ENCODE measurements at regions not wholly inside any gene's neighbourhood (a gene's known extent, or its start where the extent isn't known, plus 50 kb on each side); places are given as distances from the start of the nearest gene placed in this dataset.

DNA sequence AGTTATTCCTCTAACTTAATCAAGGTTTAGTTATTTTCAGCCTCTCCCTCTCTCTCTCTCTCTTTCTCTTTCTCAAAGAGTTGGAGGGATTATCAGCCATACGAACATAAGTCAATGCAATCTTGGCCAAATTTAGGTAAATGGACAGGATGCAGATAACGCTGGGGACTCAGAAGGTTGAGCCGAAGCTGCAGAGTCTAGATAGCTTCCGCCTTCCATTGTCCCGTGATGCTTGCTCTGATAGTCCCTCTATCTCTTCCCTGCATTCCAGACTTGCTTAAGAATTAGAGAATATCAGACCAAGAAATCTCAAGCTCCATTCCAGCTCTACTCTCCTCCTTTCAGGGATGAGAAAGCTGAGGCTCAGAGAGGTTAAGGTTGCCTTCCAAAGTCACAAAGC lies 502.8 kb upstream of the TNP1 start:
- H2BK120ac ChIP-seq (ENCODE audit: low read depth, low read length) = peak overlapping the region; percentile 29
- H3K79me2 ChIP-seq (ENCODE audit: control insufficient read depth, insufficient read depth, low read length) = no peaks in the 10 kb centered on the region
- H3K4me1 ChIP-seq (ENCODE audit: control insufficient read depth, low read depth, low read length) = peaks cover 7% of the 10 kb centered on the region
- H3K56ac ChIP-seq (ENCODE audit: low read length) = no peak overlapping the region
- H3K9ac ChIP-seq (ENCODE audit: low read length) = no peak overlapping the region
- peak overlapping the region; percentile 12 for H3K27ac ChIP-seq (ENCODE audit: low read depth, low read length)
- no peak overlapping the region for H2BK15ac ChIP-seq (replicated peaks; ENCODE audit: low read depth)
- H3K4ac ChIP-seq (ENCODE audit: low read depth, low read length) = no peak overlapping the region
- no CpG with 5 or more reads among the region's 5 CpGs for WGBS (ENCODE audit: extremely low coverage, insufficient coverage, low lambda C conversion rate)
- no peak overlapping the region for H3K4me2 ChIP-seq (ENCODE audit: low read length)
- no peak overlapping the region for H4K8ac ChIP-seq (ENCODE audit: low read depth, low read length)
- no peaks in the 10 kb centered on the region for H3K79me1 ChIP-seq (ENCODE audit: low read length)
- DNase-seq = peak; percentile 77
- H3K36me3 ChIP-seq (ENCODE audit: control insufficient read depth, insufficient read depth, low read length) = no peaks in the 10 kb centered on the region
- no peaks in the 10 kb centered on the region for H3K27me3 ChIP-seq (ENCODE audit: insufficient read depth, low read length, poor library complexity)
- no peak overlapping the region for H3K4me3 ChIP-seq (ENCODE audit: low read length)
- no peak overlapping the region for H4K5ac ChIP-seq (ENCODE audit: low read length)
- no peak overlapping the region for H3K18ac ChIP-seq (ENCODE audit: low read length)
- H2AK5ac ChIP-seq (ENCODE audit: low read length) = no peak overlapping the region
- no peak overlapping the region for H3K23ac ChIP-seq (ENCODE audit: low read length)
- no peak overlapping the region for H2BK5ac ChIP-seq (ENCODE audit: low read length)

GRCh38 chr2:217362286-217362685 lies 502.4 kb upstream of the TNP1 start:
- H3K4me1 ChIP-seq (ENCODE audit: control insufficient read depth, low read depth, low read length) = peaks cover 6% of the 10 kb centered on the region
- no peak overlapping the region for H3K56ac ChIP-seq (ENCODE audit: low read length)
- no peaks in the 10 kb centered on the region for H3K36me3 ChIP-seq (ENCODE audit: control insufficient read depth, insufficient read depth, low read length)
- H3K4me2 ChIP-seq (ENCODE audit: low read length) = no peak overlapping the region
- no peaks in the 10 kb centered on the region for H3K79me2 ChIP-seq (ENCODE audit: control insufficient read depth, insufficient read depth, low read length)
- H2BK120ac ChIP-seq (ENCODE audit: low read depth, low read length) = no peak overlapping the region
- no peak for DNase-seq
- no peak overlapping the region for H4K5ac ChIP-seq (ENCODE audit: low read length)
- no peak overlapping the region for H3K4me3 ChIP-seq (ENCODE audit: low read length)
- H3K23ac ChIP-seq (ENCODE audit: low read length) = no peak overlapping the region
- H3K27ac ChIP-seq (ENCODE audit: low read depth, low read length) = no peak overlapping the region
- H2BK5ac ChIP-seq (ENCODE audit: low read length) = no peak overlapping the region
- no CpG with 5 or more reads among the region's 1 CpG for WGBS (ENCODE audit: extremely low coverage, insufficient coverage, low lambda C conversion rate)
- H3K79me1 ChIP-seq (ENCODE audit: low read length) = no peaks in the 10 kb centered on the region
- no peak overlapping the region for H3K4ac ChIP-seq (ENCODE audit: low read depth, low read length)
- no peak overlapping the region for H2BK15ac ChIP-seq (replicated peaks; ENCODE audit: low read depth)
- H3K27me3 ChIP-seq (ENCODE audit: insufficient read depth, low read length, poor library complexity) = no peaks in the 10 kb centered on the region
- no peak overlapping the region for H3K9ac ChIP-seq (ENCODE audit: low read length)
- H3K18ac ChIP-seq (ENCODE audit: low read length) = no peak overlapping the region
- H4K8ac ChIP-seq (ENCODE audit: low read depth, low read length) = no peak overlapping the region
- H2AK5ac ChIP-seq (ENCODE audit: low read length) = no peak overlapping the region

- Histone ChIP-seq H3K23ac (ENCODE audit: low read length) (no peak overlapping the region), H3K4me1 (ENCODE audit: control insufficient read depth, low read depth, low read length) (no peaks in the 10 kb centered on the region), H3K4ac (ENCODE audit: low read depth, low read length) (no peak overlapping the region), H3K4me3 (ENCODE audit: low read length) (no peak overlapping the region), H3K56ac (ENCODE audit: low read length) (no peak overlapping the region), H4K5ac (ENCODE audit: low read length) (no peak overlapping the region), H3K79me2 (ENCODE audit: control insufficient read depth, insufficient read depth, low read length) (no peaks in the 10 kb centered on the region), H2AK5ac (ENCODE audit: low read length) (no peak overlapping the region), H3K4me2 (ENCODE audit: low read length) (no peak overlapping the region), H3K27me3 (ENCODE audit: insufficient read depth, low read length, poor library complexity) (no peaks in the 10 kb centered on the region), H3K36me3 (ENCODE audit: control insufficient read depth, insufficient read depth, low read length) (no peaks in the 10 kb centered on the region), H2BK120ac (ENCODE audit: low read depth, low read length) (no peak overlapping the region), H3K27ac (ENCODE audit: low read depth, low read length) (no peak overlapping the region), H3K18ac (ENCODE audit: low read length) (no peak overlapping the region), H4K8ac (ENCODE audit: low read depth, low read length) (no peak overlapping the region), H2BK5ac (ENCODE audit: low read length) (no peak overlapping the region), H3K79me1 (ENCODE audit: low read length) (no peaks in the 10 kb centered on the region), H2BK15ac (replicated peaks; ENCODE audit: low read depth) (no peak overlapping the region), H3K9ac (ENCODE audit: low read length) (no peak overlapping the region)
- no CpG with 5 or more reads among the region's 2 CpGs for WGBS (ENCODE audit: extremely low coverage, insufficient coverage, low lambda C conversion rate)
- no peak for DNase-seq
These were observed 501.6 kb upstream of the TNP1 start for GRCh38 chr2:217361483-217361880.

GRCh38 chr2:217360781-217361482 lies 501.1 kb upstream of the TNP1 start:
- DNase-seq = no peak
- no peak overlapping the region for H3K4me2 ChIP-seq (ENCODE audit: low read length)
- no peak overlapping the region for H2AK5ac ChIP-seq (ENCODE audit: low read length)
- no peak overlapping the region for H3K56ac ChIP-seq (ENCODE audit: low read length)
- H3K18ac ChIP-seq (ENCODE audit: low read length) = no peak overlapping the region
- H3K79me1 ChIP-seq (ENCODE audit: low read length) = no peaks in the 10 kb centered on the region
- WGBS (ENCODE audit: extremely low coverage, insufficient coverage, low lambda C conversion rate) = no CpG with 5 or more reads among the region's 4 CpGs
- no peak overlapping the region for H3K4ac ChIP-seq (ENCODE audit: low read depth, low read length)
- H3K23ac ChIP-seq (ENCODE audit: low read length) = no peak overlapping the region
- no peaks in the 10 kb centered on the region for H3K27me3 ChIP-seq (ENCODE audit: insufficient read depth, low read length, poor library complexity)
- no peak overlapping the region for H3K27ac ChIP-seq (ENCODE audit: low read depth, low read length)
- H3K4me3 ChIP-seq (ENCODE audit: low read length) = no peak overlapping the region
- H4K5ac ChIP-seq (ENCODE audit: low read length) = no peak overlapping the region
- no peaks in the 10 kb centered on the region for H3K79me2 ChIP-seq (ENCODE audit: control insufficient read depth, insufficient read depth, low read length)
- H2BK5ac ChIP-seq (ENCODE audit: low read length) = no peak overlapping the region
- no peak overlapping the region for H3K9ac ChIP-seq (ENCODE audit: low read length)
- no peaks in the 10 kb centered on the region for H3K4me1 ChIP-seq (ENCODE audit: control insufficient read depth, low read depth, low read length)
- no peak overlapping the region for H2BK120ac ChIP-seq (ENCODE audit: low read depth, low read length)
- no peak overlapping the region for H2BK15ac ChIP-seq (replicated peaks; ENCODE audit: low read depth)
- no peak overlapping the region for H4K8ac ChIP-seq (ENCODE audit: low read depth, low read length)
- no peaks in the 10 kb centered on the region for H3K36me3 ChIP-seq (ENCODE audit: control insufficient read depth, insufficient read depth, low read length)

DNA sequence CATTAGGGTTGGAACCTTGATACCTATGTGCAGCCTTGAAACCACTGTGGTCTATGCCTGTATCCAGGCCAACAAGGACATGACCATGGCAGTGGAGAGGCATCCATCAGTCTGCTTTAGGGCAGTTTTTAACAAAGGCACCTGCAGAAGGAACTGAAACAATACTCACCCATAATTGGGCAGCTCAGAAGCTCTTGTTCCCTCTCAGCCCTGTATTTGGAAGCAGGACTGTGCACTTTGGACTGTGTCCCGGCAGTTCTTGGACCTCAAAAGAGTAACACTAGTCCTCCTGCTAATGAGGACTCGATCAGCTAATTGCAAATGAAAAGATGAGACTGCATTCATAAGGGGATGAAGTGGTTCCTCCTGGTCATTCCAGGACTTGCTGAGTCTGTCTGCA lies 500.2 kb upstream of the TNP1 start:
- no peak overlapping the region for H3K4me3 ChIP-seq (ENCODE audit: low read length)
- no CpG with 5 or more reads among the region's 2 CpGs for WGBS (ENCODE audit: extremely low coverage, insufficient coverage, low lambda C conversion rate)
- H2BK120ac ChIP-seq (ENCODE audit: low read depth, low read length) = no peak overlapping the region
- peak overlapping the region; percentile 32 for H3K23ac ChIP-seq (ENCODE audit: low read length)
- no peaks in the 10 kb centered on the region for H3K36me3 ChIP-seq (ENCODE audit: control insufficient read depth, insufficient read depth, low read length)
- H2BK5ac ChIP-seq (ENCODE audit: low read length) = no peak overlapping the region
- no peaks in the 10 kb centered on the region for H3K4me1 ChIP-seq (ENCODE audit: control insufficient read depth, low read depth, low read length)
- H3K18ac ChIP-seq (ENCODE audit: low read length) = no peak overlapping the region
- no peak overlapping the region for H3K56ac ChIP-seq (ENCODE audit: low read length)
- no peaks in the 10 kb centered on the region for H3K27me3 ChIP-seq (ENCODE audit: insufficient read depth, low read length, poor library complexity)
- H3K4me2 ChIP-seq (ENCODE audit: low read length) = no peak overlapping the region
- no peak overlapping the region for H4K5ac ChIP-seq (ENCODE audit: low read length)
- no peak overlapping the region for H3K27ac ChIP-seq (ENCODE audit: low read depth, low read length)
- no peaks in the 10 kb centered on the region for H3K79me1 ChIP-seq (ENCODE audit: low read length)
- no peak overlapping the region for H2BK15ac ChIP-seq (replicated peaks; ENCODE audit: low read depth)
- no peak for DNase-seq
- H3K4ac ChIP-seq (ENCODE audit: low read depth, low read length) = no peak overlapping the region
- no peak overlapping the region for H3K9ac ChIP-seq (ENCODE audit: low read length)
- no peak overlapping the region for H2AK5ac ChIP-seq (ENCODE audit: low read length)
- no peaks in the 10 kb centered on the region for H3K79me2 ChIP-seq (ENCODE audit: control insufficient read depth, insufficient read depth, low read length)
- no peak overlapping the region for H4K8ac ChIP-seq (ENCODE audit: low read depth, low read length)
